CD14-positive monocyte (primary cell): ENCODE measurements at regions not wholly inside any gene's neighbourhood (a gene's known extent, or its start where the extent isn't known, plus 50 kb on each side); places are given as distances from the start of the nearest gene placed in this dataset.
A peak's percentile ranks its signal among the peaks of the same experiment; 100 is the strongest.

Source experiments
- DNase-seq, 3 donors: peaks; one replicate each; pipeline ENCODE4 v3.0.0-alpha.2; 2011 to 2022
- H2AFZ ChIP-seq: 2 replicates; pipeline ENCODE4 v1.6.0; 2012; ENCODE audit warnings: mild to moderate bottlenecking, low read depth, low read length, inconsistent platforms; ENCODE audit not compliant: insufficient read depth, poor library complexity, severe bottlenecking
- H3K27ac ChIP-seq, 2 donors: 1 replicate in 1 of 2; 2 replicates in 1 of 2; pipeline ENCODE4 v1.5.1; 2012 to 2013; ENCODE audit warnings: low read length in 2 of 2, control low read depth in 1 of 2, inconsistent platforms in 1 of 2, low read depth in 1 of 2, mild to moderate bottlenecking in 1 of 2
- H3K27me3 ChIP-seq, 2 donors: one replicate each; pipeline versions ENCODE4 v1.6.0 to v1.6.1; 2011 to 2013; ENCODE audit warnings: low read length in 2 of 2; ENCODE audit not compliant: control insufficient read depth in 2 of 2, insufficient read depth in 2 of 2
- H3K36me3 ChIP-seq, 2 donors: replicated peaks in 1 of 2; 1 replicate in 1 of 2; 2 replicates in 1 of 2; pipeline versions ENCODE4 v1.5.1 to v1.6.1; 2012 to 2013; ENCODE audit warnings: low read length in 2 of 2, control low read depth in 1 of 2, inconsistent platforms in 1 of 2, mild to moderate bottlenecking in 1 of 2; ENCODE audit not compliant: insufficient read depth in 2 of 2, control insufficient read depth in 1 of 2
- H3K4me1 ChIP-seq, 2 donors: 1 replicate in 1 of 2; 2 replicates in 1 of 2; pipeline versions ENCODE4 v1.5.1 to v1.6.1; 2012 to 2013; ENCODE audit warnings: low read length in 2 of 2, control low read depth in 1 of 2, inconsistent platforms in 1 of 2, mild to moderate bottlenecking in 1 of 2, moderate library complexity in 1 of 2; ENCODE audit not compliant: insufficient read depth in 2 of 2, control insufficient read depth in 1 of 2
- H3K4me2 ChIP-seq: replicated peaks from 2 replicates; pipeline ENCODE3; 2012; ENCODE audit warnings: low read length, moderate library complexity, mild to moderate bottlenecking; ENCODE audit not compliant: poor library complexity, severe bottlenecking; ENCODE audit errors: extremely low read depth
- H3K4me3 ChIP-seq, 3 experiments: fragments of 200-600 bp in 1 of 3; sonication (generic) in 1 of 3; replicated peaks in 1 of 3; 1 replicate in 2 of 3; 2 replicates in 1 of 3; pipeline ENCODE4 v1.5.1; 2011 to 2013; ENCODE audit warnings: low read length in 3 of 3, mild to moderate bottlenecking in 3 of 3, control low read depth in 2 of 3, low read depth in 2 of 3, inconsistent platforms in 1 of 3, moderate library complexity in 1 of 3
- H3K79me2 ChIP-seq: 2 replicates; pipeline ENCODE4 v1.6.0; 2012; ENCODE audit warnings: mild to moderate bottlenecking, control low read depth, inconsistent platforms, low read length, moderate library complexity; ENCODE audit not compliant: insufficient read depth
- H3K9ac ChIP-seq: 2 replicates; pipeline ENCODE4 v1.6.0; 2017; ENCODE audit warnings: low read length, mild to moderate bottlenecking; ENCODE audit not compliant: insufficient read depth, poor library complexity, severe bottlenecking
- H3K9me3 ChIP-seq, 2 donors: replicated peaks in 1 of 2; 1 replicate in 1 of 2; 2 replicates in 1 of 2; pipeline versions ENCODE4 v1.5.1 to v1.6.1; 2012 to 2013; ENCODE audit warnings: low read length in 2 of 2, control low read depth in 1 of 2; ENCODE audit not compliant: control insufficient read depth in 1 of 2, insufficient read depth in 1 of 2
- H4K20me1 ChIP-seq: 2 replicates; pipeline ENCODE4 v1.6.0; 2012; ENCODE audit warnings: mild to moderate bottlenecking, low read length, control low read depth, moderate library complexity; ENCODE audit not compliant: insufficient read depth
- H3K27ac Mint-ChIP-seq, 7 donors: one replicate each; pipeline ENCODE4 v1.8.0; 2020; ENCODE audit warnings: mild to moderate bottlenecking in 7 of 7, mixed read lengths in 7 of 7, moderate library complexity in 6 of 7, inconsistent platforms in 2 of 7
- H3K27me3 Mint-ChIP-seq, 3 donors: one replicate each; pipeline ENCODE4 v1.8.0; 2021 to 2022; ENCODE audit warnings: low read depth in 3 of 3, mild to moderate bottlenecking in 3 of 3, mixed read lengths in 3 of 3, moderate library complexity in 3 of 3, inconsistent platforms in 1 of 3
- H3K36me3 Mint-ChIP-seq, 2 donors: one replicate each; pipeline ENCODE4 v1.8.0; 2020; ENCODE audit warnings: mixed read lengths in 2 of 2, inconsistent platforms in 1 of 2, mild to moderate bottlenecking in 1 of 2
- H3K4me1 Mint-ChIP-seq: one replicate; pipeline ENCODE4 v1.8.0; 2020; ENCODE audit warnings: mild to moderate bottlenecking, mixed read lengths
- H3K4me3 Mint-ChIP-seq, 2 donors: one replicate each; pipeline ENCODE4 v1.8.0; 2020; ENCODE audit warnings: mild to moderate bottlenecking in 2 of 2, mixed read lengths in 2 of 2, moderate library complexity in 1 of 2
- H3K9me3 Mint-ChIP-seq, 7 donors: one replicate each; pipeline ENCODE4 v1.8.0; 2020 to 2022; ENCODE audit warnings: mixed read lengths in 7 of 7, mild to moderate bottlenecking in 6 of 7, moderate library complexity in 6 of 7, inconsistent platforms in 2 of 7
- CTCF ChIP-seq: fragments of 200-600 bp; IDR thresholded peaks from one replicate; pipeline ENCODE4 v1.8.0; 2022; ENCODE audit warnings: antibody characterized with exemption, mild to moderate bottlenecking
- WGBS: methylation state at CpG from one replicate; pipeline ENCODE4 v1.1.5; 2013; ENCODE audit warnings: missing lambda C conversion rate; ENCODE audit not compliant: insufficient coverage; 5-methylcytosine and 5-hydroxymethylcytosine counted together
- intact Hi-C, 2 donors: fragments of 100-400 bp; cut with micrococcal nuclease; formaldehyde crosslinking; loops; one replicate each; pipeline versions ENCODE4 v1.15.0 to v1.15.1; 2023

- H3K79me2 ChIP-seq, result no peaks in the 10 kb centered on the region
- H4K20me1 ChIP-seq, result no peaks in the 10 kb centered on the region
- peak overlapping the region in 1 of 7 donors; percentile 17 for H3K27ac Mint-ChIP-seq
- H3K9me3 Mint-ChIP-seq, result peaks cover 0 to 2% (median 0%) of the 10 kb centered on the region in 7 donors
- no peak for TF ChIP-seq CTCF
- H3K36me3 Mint-ChIP-seq, result no peaks in the 10 kb centered on the region
- H3K36me3 ChIP-seq, result no peaks in the 10 kb centered on the region
- H3K4me3 ChIP-seq, result no peak overlapping the region
- no peaks in the 10 kb centered on the region for H3K4me1 ChIP-seq
- H3K9ac ChIP-seq, result no peak overlapping the region
- no peak overlapping the region for H3K27ac ChIP-seq
- no peak overlapping the region for H3K4me3 Mint-ChIP-seq
- no peaks in the 10 kb centered on the region for H3K4me1 Mint-ChIP-seq
- intact Hi-C loops, result no loop called here
- H2AFZ ChIP-seq, result no peak overlapping the region
- H3K9me3 ChIP-seq, result no peaks in the 10 kb centered on the region
- no peak for DNase-seq
- 50% methylated on average over 5 of the region's 5 CpGs for WGBS
- no peak overlapping the region for H3K4me2 ChIP-seq
- no peaks in the 10 kb centered on the region for H3K27me3 ChIP-seq
- H3K27me3 Mint-ChIP-seq, result peaks cover 2 to 5% (median 3%) of the 10 kb centered on the region in 3 donors
Observed at GRCh38 chr20:41784209-41784958, 166.2 kb upstream of the CHD6 start.

- WGBS, result 90% methylated on average over 3 of the region's 7 CpGs
- H3K9me3 ChIP-seq, result no peaks in the 10 kb centered on the region
Observed at GRCh38 chr20:41783423-41784208, 165.4 kb upstream of the CHD6 start.

More at GRCh38 chr20:41783423-41784208, 165.4 kb upstream of the CHD6 start:
- Mint-ChIP-seq H3K36me3 (no peaks in the 10 kb centered on the region), H3K9me3 (peaks cover 0 to 3% (median 1%) of the 10 kb centered on the region in 7 donors), H3K4me3 (no peak overlapping the region), H3K27ac (no peak overlapping the region), H3K4me1 (no peaks in the 10 kb centered on the region), H3K27me3 (peaks cover 2 to 5% (median 3%) of the 10 kb centered on the region in 3 donors)
- Histone ChIP-seq H2AFZ (no peak overlapping the region), H3K4me2 (no peak overlapping the region), H3K4me3 (no peak overlapping the region), H3K79me2 (no peaks in the 10 kb centered on the region), H3K27me3 (no peaks in the 10 kb centered on the region), H4K20me1 (no peaks in the 10 kb centered on the region), H3K9ac (no peak overlapping the region), H3K36me3 (no peaks in the 10 kb centered on the region), H3K27ac (no peak overlapping the region), H3K4me1 (no peaks in the 10 kb centered on the region)
- TF ChIP-seq CTCF, result no peak
- no peak for DNase-seq
- intact Hi-C loops, result no loop called here
